ENCODE measurements at regions not wholly inside any gene's neighbourhood (a gene's known extent, or its start where the extent isn't known, plus 50 kb on each side); places are given as distances from the start of the nearest gene placed in this dataset.

- DNase-seq (ENCODE audit: low spot score): no peak
Measured at GRCh38 chr18:25873833-25874232, 216.6 kb downstream of the SS18 start.

GRCh38 chr18:25866331-25866730 lies 224.1 kb downstream of the SS18 start:
- no peak for DNase-seq (ENCODE audit: low spot score)

- DNase-seq (ENCODE audit: low spot score): no peak
Measured at GRCh38 chr18:25862881-25863600, 227.4 kb downstream of the SS18 start.

- peak; percentile 38 for DNase-seq (ENCODE audit: low spot score)
Measured at GRCh38 chr18:25853691-25854433, 236.6 kb downstream of the SS18 start.

GRCh38 chr18:25843791-25844190 lies 246.6 kb downstream of the SS18 start:
- no peak for DNase-seq (ENCODE audit: low spot score)

GRCh38 chr18:25842665-25843064 lies 247.7 kb downstream of the SS18 start:
- no peak for DNase-seq (ENCODE audit: low spot score)

- DNase-seq (ENCODE audit: low spot score): no peak
Measured at GRCh38 chr18:25834061-25834460, 256.4 kb downstream of the SS18 start.

GRCh38 chr18:25832001-25832604 lies 258.3 kb downstream of the SS18 start:
- peak; percentile 37 for DNase-seq (ENCODE audit: low spot score)

- DNase-seq (ENCODE audit: low spot score): no peak
Measured at GRCh38 chr18:25831301-25831701, 259.1 kb downstream of the SS18 start.

GRCh38 chr18:25830787-25831186 lies 259.6 kb downstream of the SS18 start:
- no peak for DNase-seq (ENCODE audit: low spot score)

GRCh38 chr18:25827961-25828561 lies 262.4 kb downstream of the SS18 start:
- no peak for DNase-seq (ENCODE audit: low spot score)

GRCh38 chr18:25827228-25827627 lies 263.2 kb downstream of the SS18 start:
- no peak for DNase-seq (ENCODE audit: low spot score)

- DNase-seq (ENCODE audit: low spot score): no peak
Measured at GRCh38 chr18:25826823-25827222, 263.6 kb downstream of the SS18 start.

GRCh38 chr18:25825979-25826776 lies 264.2 kb downstream of the SS18 start:
- no peak for DNase-seq (ENCODE audit: low spot score)

GRCh38 chr18:25825056-25825455 lies 265.4 kb downstream of the SS18 start:
- no peak for DNase-seq (ENCODE audit: low spot score)

- no peak for DNase-seq (ENCODE audit: low spot score)
Measured at GRCh38 chr18:25819746-25820363, 270.6 kb downstream of the SS18 start.

- DNase-seq (ENCODE audit: low spot score): no peak
Measured at GRCh38 chr18:25818505-25818904, 271.9 kb downstream of the SS18 start.

- no peak for DNase-seq (ENCODE audit: low spot score)
Measured at GRCh38 chr18:25817546-25818237, 272.7 kb downstream of the SS18 start.

GRCh38 chr18:25815659-25816058 lies 274.8 kb downstream of the SS18 start:
- no peak for DNase-seq (ENCODE audit: low spot score)

- DNase-seq (ENCODE audit: low spot score): peak; percentile 23
Measured at GRCh38 chr18:25814841-25815458, 275.5 kb downstream of the SS18 start.
